GM23338 (cell line): ENCODE measurements at regions not wholly inside any gene's neighbourhood (a gene's known extent, or its start where the extent isn't known, plus 50 kb on each side); places are given as distances from the start of the nearest gene placed in this dataset.

ENCODE experiments used
- ATAC-seq: fragments of 200-7000 bp; cut with Tn5 transposase; 3 replicates; pipeline ENCODE4 v1.9.1; 2020
- DNase-seq: peaks from one replicate; pipeline ENCODE4 v3.0.0-alpha.2; 2015; ENCODE audit warnings: low spot score
- H2AFZ ChIP-seq: fragments of 200-600 bp; sonication (generic); 2 replicates; pipeline ENCODE4 v1.8.0; 2016; ENCODE audit warnings: antibody characterized with exemption, mild to moderate bottlenecking, moderate library complexity
- H3F3A ChIP-seq: fragments of 200-600 bp; sonication (generic); replicated peaks from 2 replicates; pipeline ENCODE4 v1.8.0; 2017; ENCODE audit warnings: antibody characterized with exemption, mixed run types, low read depth
- H3K27ac ChIP-seq: fragments of 200-600 bp; sonication (generic); 2 replicates; pipeline ENCODE4 v1.6.1; 2016; ENCODE audit warnings: low read depth
- H3K27me3 ChIP-seq: fragments of 200-600 bp; sonication (generic); 2 replicates; pipeline ENCODE4 v1.8.0; 2016; ENCODE audit warnings: mild to moderate bottlenecking, mixed run types, moderate library complexity; ENCODE audit not compliant: insufficient read depth
- H3K36me3 ChIP-seq: fragments of 200-600 bp; sonication (generic); 2 replicates; pipeline ENCODE4 v1.8.0; 2016; ENCODE audit warnings: mild to moderate bottlenecking; ENCODE audit not compliant: insufficient read depth
- H3K4me1 ChIP-seq: fragments of 200-600 bp; sonication (generic); 2 replicates; pipeline ENCODE4 v1.8.0; 2016; ENCODE audit warnings: mild to moderate bottlenecking, moderate library complexity; ENCODE audit not compliant: insufficient read depth
- H3K4me2 ChIP-seq: fragments of 200-600 bp; sonication (generic); 2 replicates; pipeline ENCODE4 v1.7.1; 2017; ENCODE audit warnings: mixed run types
- H3K4me3 ChIP-seq: fragments of 200-600 bp; sonication (generic); 2 replicates; pipeline ENCODE4 v1.6.1; 2016; ENCODE audit warnings: mixed run types
- H3K79me2 ChIP-seq: fragments of 200-600 bp; sonication (generic); replicated peaks from 2 replicates; pipeline ENCODE4 v1.8.0; 2017; ENCODE audit warnings: mild to moderate bottlenecking; ENCODE audit not compliant: insufficient read depth
- H3K9me2 ChIP-seq: fragments of 200-600 bp; sonication (generic); 2 replicates; pipeline ENCODE4 v1.8.0; 2017; ENCODE audit not compliant: insufficient read depth
- H4K20me1 ChIP-seq: fragments of 200-600 bp; sonication (generic); replicated peaks from 2 replicates; pipeline ENCODE4 v1.8.0; 2017; ENCODE audit warnings: mild to moderate bottlenecking; ENCODE audit not compliant: insufficient read depth
- H3K27ac Mint-ChIP-seq: 2 replicates; pipeline ENCODE4 v1.8.0; 2020; ENCODE audit warnings: inconsistent platforms, mild to moderate bottlenecking, moderate library complexity, mixed read lengths
- H3K27me3 Mint-ChIP-seq: 3 replicates; pipeline ENCODE4 v1.8.0; 2022; ENCODE audit warnings: low read depth, mild to moderate bottlenecking, moderate library complexity, mixed read lengths, inconsistent platforms; ENCODE audit not compliant: insufficient read depth, poor library complexity
- H3K36me3 Mint-ChIP-seq: 3 replicates; pipeline ENCODE4 v1.8.0; 2021; ENCODE audit warnings: low read depth, mild to moderate bottlenecking, inconsistent platforms, moderate library complexity, mixed read lengths
- H3K4me1 Mint-ChIP-seq: 3 replicates; pipeline ENCODE4 v1.8.0; 2020; ENCODE audit warnings: mild to moderate bottlenecking, inconsistent platforms, mixed read lengths
- H3K4me3 Mint-ChIP-seq: 3 replicates; pipeline ENCODE4 v1.8.0; 2021; ENCODE audit warnings: moderate library complexity, mild to moderate bottlenecking, inconsistent platforms, mixed read lengths
- H3K9me3 Mint-ChIP-seq: 3 replicates; pipeline ENCODE4 v1.8.0; 2020; ENCODE audit warnings: moderate library complexity, mild to moderate bottlenecking, inconsistent platforms, mixed read lengths
- CREB1 ChIP-seq: fragments of 250-450 bp; sonication (Bioruptor Pico); IDR thresholded peaks from 2 replicates; pipeline ENCODE4 v1.5.0; 2020; ENCODE audit warnings: low read depth, mild to moderate bottlenecking, moderate library complexity
- EZH2 ChIP-seq: fragments of 200-600 bp; sonication (generic); IDR thresholded peaks from one replicate; pipeline ENCODE4 v1.8.0; 2017; ENCODE audit warnings: antibody characterized with exemption, mild to moderate bottlenecking, low read depth; ENCODE audit not compliant: unreplicated experiment
- EZH2phosphoT487 ChIP-seq: fragments of 200-600 bp; sonication (generic); IDR thresholded peaks from one replicate; pipeline ENCODE4 v1.8.1; 2018; ENCODE audit warnings: antibody characterized with exemption; ENCODE audit not compliant: unreplicated experiment
- REST ChIP-seq: IDR thresholded peaks from one replicate; pipeline ENCODE4 v1.6.1; 2018; ENCODE audit warnings: antibody characterized with exemption; ENCODE audit not compliant: unreplicated experiment
- STAT1 ChIP-seq: IDR thresholded peaks from one replicate; pipeline ENCODE4 v1.6.1; 2016; ENCODE audit warnings: antibody characterized with exemption; ENCODE audit not compliant: unreplicated experiment
- ZNF462 ChIP-seq: fragments of 250-450 bp; sonication (Bioruptor Pico); IDR thresholded peaks from 2 replicates; pipeline ENCODE4 v1.5.0; 2020; ENCODE audit warnings: mild to moderate bottlenecking, moderate library complexity

- TF ChIP-seq ZNF462 (CRISPR knock-in tag), result no peak
These were observed 177.7 kb downstream of the KIF20B start (continued) for GRCh38 chr10:89879121-89879520.

GRCh38 chr10:89887406-89887805 is 186.0 kb downstream of the KIF20B start:
- H3K4me3 ChIP-seq, result no peak overlapping the region
- no peak overlapping the region for H3K4me3 Mint-ChIP-seq
- peak overlapping the region; percentile 34; the same call in 1 of the 2 replicates for H3K27ac Mint-ChIP-seq
- no peak for TF ChIP-seq STAT1
- no peak for TF ChIP-seq EZH2phosphoT487
- TF ChIP-seq EZH2, result no peak
- no peak for TF ChIP-seq ZNF462 (CRISPR knock-in tag)
- no peak for TF ChIP-seq CREB1 (CRISPR knock-in tag)
- TF ChIP-seq REST, result no peak

More at GRCh38 chr10:89887406-89887805, 186.0 kb downstream of the KIF20B start:
- Histone ChIP-seq H4K20me1 (no peaks in the 10 kb centered on the region), H3K79me2 (no peaks in the 10 kb centered on the region), H3K4me1 (peaks cover 16% of the 10 kb centered on the region), H2AFZ (peak overlapping the region; percentile 60; the same call in 1 of the 2 replicates), H3K27me3 (no peaks in the 10 kb centered on the region), H3F3A (no peaks in the 10 kb centered on the region), H3K27ac (no peak overlapping the region), H3K9me2 (no peaks in the 10 kb centered on the region), H3K4me2 (peak overlapping the region; percentile 56), H3K36me3 (no peaks in the 10 kb centered on the region)
- Mint-ChIP-seq H3K9me3 (no peaks in the 10 kb centered on the region), H3K27me3 (no peaks in the 10 kb centered on the region), H3K4me1 (peaks cover 15% of the 10 kb centered on the region), H3K36me3 (no peaks in the 10 kb centered on the region)
- DNase-seq (no peak), ATAC-seq (no peak)
